Activated naive CD4-positive, alpha-beta T cell treated with Interleukin-2 at 50 U/mL for 16 hours (primary cell): ENCODE measurements at regions not wholly inside any gene's neighbourhood (a gene's known extent, or its start where the extent isn't known, plus 50 kb on each side); places are given as distances from the start of the nearest gene placed in this dataset.

Source experiments
- DNase-seq: peaks from one replicate; pipeline ENCODE4 v3.0.0-alpha.2; 2020

DNA sequence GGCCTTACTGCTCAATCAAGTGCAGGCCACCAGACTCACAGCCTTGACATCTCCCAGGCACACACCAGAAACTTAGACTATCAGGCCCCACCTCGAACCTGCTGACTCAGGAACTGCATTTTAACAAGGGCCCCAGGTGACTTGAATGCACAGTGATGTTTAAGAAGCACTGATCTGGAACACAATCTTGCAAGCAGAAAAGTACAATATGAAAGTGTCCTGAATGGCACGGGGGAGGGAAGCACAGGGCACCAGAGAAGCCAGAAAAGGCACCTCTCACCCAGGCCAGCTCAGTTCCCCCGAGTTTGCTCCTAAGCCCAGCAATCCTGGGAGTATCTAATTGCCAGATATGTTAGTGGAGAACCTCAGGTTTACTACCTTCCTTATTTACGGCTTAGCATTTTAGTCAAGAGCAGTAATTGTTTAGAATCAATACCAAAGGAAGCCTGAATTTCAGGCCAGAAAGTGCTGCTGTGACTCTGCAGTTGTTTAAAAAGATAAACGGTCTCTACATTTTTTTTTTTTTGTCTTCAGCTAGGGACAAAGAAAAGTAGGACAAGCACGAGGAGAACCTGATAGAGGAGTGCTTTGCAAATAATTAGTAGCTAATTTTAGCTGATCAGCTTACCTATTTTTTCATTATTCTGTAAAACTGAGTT is 50.9 kb upstream of the CDC42BPA start:
- DNase-seq = no peak
